Loucy (cell line): ENCODE measurements at regions not wholly inside any gene's neighbourhood (a gene's known extent, or its start where the extent isn't known, plus 50 kb on each side); places are given as distances from the start of the nearest gene placed in this dataset.

Source experiments
- EZH2phosphoT487 ChIP-seq: fragments of 200-600 bp; IDR thresholded peaks from 2 replicates; pipeline ENCODE4 v1.6.1; 2018; ENCODE audit warnings: antibody characterized with exemption, mild to moderate bottlenecking, moderate library complexity, borderline replicate concordance
- TF ChIP-seq, protein P1 (sequence below): fragments of 200-600 bp; sonication (generic); conservative IDR thresholded peaks from 2 replicates; pipeline ENCODE4 v1.5.1; 2014; ENCODE audit warnings: mild to moderate bottlenecking, antibody characterized with exemption, low read length

GRCh38 chr1:229895605-229896004, 171.4 kb upstream of the GALNT2 start:
- TF ChIP-seq, protein P1, sequence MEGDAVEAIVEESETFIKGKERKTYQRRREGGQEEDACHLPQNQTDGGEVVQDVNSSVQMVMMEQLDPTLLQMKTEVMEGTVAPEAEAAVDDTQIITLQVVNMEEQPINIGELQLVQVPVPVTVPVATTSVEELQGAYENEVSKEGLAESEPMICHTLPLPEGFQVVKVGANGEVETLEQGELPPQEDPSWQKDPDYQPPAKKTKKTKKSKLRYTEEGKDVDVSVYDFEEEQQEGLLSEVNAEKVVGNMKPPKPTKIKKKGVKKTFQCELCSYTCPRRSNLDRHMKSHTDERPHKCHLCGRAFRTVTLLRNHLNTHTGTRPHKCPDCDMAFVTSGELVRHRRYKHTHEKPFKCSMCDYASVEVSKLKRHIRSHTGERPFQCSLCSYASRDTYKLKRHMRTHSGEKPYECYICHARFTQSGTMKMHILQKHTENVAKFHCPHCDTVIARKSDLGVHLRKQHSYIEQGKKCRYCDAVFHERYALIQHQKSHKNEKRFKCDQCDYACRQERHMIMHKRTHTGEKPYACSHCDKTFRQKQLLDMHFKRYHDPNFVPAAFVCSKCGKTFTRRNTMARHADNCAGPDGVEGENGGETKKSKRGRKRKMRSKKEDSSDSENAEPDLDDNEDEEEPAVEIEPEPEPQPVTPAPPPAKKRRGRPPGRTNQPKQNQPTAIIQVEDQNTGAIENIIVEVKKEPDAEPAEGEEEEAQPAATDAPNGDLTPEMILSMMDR: no peak
- no peak for TF ChIP-seq EZH2phosphoT487
